Posterior cingulate gyrus (tissue), 11 donors: ENCODE measurements at regions not wholly inside any gene's neighbourhood (a gene's known extent, or its start where the extent isn't known, plus 50 kb on each side); places are given as distances from the start of the nearest gene placed in this dataset.
"Not testable (repeated sequence)": the region's sequence is repeated elsewhere in the genome, so short reads cannot be mapped to it uniquely, and the experiment has no call there.

Source experiments
- DNase-seq, 10 donors: peaks; one replicate each; pipeline versions ENCODE4 v3.0.0 to v3.0.0-alpha.2; 2020 to 2021; ENCODE audit warnings: mixed read lengths in 3 of 10
- intact Hi-C: fragments of 100-400 bp; cut with DNase I; formaldehyde crosslinking; loops from one replicate; pipeline ENCODE4 v1.15.1; 2023

DNA sequence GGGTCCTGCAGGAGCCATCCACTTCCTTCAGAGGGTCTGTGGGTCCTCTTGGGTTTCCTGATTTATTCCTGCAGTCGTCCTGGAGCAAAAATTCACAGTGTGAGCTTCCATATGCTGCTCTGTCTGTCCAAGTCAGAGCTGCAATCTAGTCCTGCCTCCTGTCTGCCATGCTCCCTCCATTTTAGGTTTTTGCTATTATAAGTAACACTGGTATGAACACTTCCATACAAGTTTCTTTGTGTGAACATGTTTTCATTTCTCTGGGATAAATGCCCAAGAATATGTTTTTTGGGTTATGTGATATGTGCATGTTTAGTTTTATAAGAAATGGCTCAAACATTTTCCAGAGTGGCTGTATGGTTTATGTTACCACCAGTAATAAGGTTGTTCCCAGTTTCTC, 188.1 kb downstream of the ACTR3B start:
- intact Hi-C loops, result no loop called here
- no peak for DNase-seq

DNA sequence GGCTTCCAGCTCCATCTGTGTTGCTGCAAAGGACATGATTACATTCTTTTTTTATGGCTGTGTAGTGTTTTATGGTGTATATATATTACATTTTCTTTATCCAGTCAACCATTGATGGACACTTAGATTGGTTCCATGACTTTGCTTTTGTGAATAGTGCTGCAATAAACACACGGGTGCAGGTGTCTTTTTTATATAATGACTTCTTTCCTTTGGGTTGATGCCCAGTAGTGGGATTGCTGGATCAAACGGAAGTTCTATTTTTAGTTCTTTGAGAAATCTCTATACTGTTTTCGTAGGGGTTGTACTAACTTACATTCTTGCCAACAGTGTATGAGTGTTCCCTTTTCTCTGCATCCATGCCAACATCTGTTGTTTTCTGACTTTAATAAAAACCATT, 189.7 kb downstream of the ACTR3B start:
- no peak for DNase-seq
- intact Hi-C loops, result no loop called here

DNA sequence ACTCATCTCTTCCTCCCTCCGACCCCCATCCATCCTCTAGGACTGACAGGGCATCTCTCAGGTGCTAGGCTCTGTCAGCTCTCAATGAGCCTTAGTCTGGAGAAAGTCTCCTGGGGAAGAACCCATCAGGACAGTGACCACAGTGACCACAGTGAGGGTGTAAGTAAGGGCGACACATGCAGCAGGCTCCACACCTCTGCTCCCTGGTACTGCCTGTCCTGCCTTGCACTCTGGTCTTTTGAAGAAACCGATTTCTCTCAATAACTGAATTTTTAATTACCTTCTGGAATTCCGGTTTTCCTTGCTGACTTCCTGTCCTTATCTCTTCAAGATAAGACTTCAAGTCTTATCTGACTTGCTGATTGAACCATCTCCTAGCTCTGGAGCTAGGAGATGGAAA, 190.2 kb downstream of the ACTR3B start:
- DNase-seq, result no peak
- intact Hi-C loops, result no loop called here

- intact Hi-C loops, result no loop called here
- DNase-seq, result no peak
Observed at GRCh38 chr7:152956006-152956405, 196.5 kb downstream of the ACTR3B start.

GRCh38 chr7:152959610-152960009, 200.1 kb downstream of the ACTR3B start:
- DNase-seq, result no peak
- intact Hi-C loops, result no loop called here

DNA sequence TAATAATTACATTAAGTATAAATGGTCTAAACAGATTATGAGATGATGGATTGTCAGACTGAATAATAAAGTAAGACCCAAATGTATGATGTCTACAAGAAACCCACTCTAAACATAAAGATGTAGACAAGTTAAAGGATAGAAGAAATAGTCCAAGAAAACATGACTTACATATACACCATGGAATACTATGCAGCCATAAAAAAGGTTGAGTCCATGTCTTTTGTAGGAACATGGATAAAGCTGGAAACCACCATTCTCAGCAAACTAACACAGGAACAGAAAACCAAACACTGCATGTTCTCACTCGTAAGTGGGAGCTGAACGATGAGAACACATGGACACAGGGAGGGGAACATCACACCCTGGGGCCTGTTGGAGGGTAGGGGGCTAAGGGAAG, 202.2 kb downstream of the ACTR3B start:
- DNase-seq, intact Hi-C loops: not testable (repeated sequence)

- intact Hi-C loops, result no loop called here
Observed at GRCh38 chr7:152966189-152966588, 206.6 kb downstream of the ACTR3B start.

GRCh38 chr7:152967958-152968357, 208.4 kb downstream of the ACTR3B start:
- DNase-seq, result no peak
- intact Hi-C loops, result no loop called here

More at GRCh38 chr7:152966189-152966588, 206.6 kb downstream of the ACTR3B start:
- no peak for DNase-seq

- no peak for DNase-seq
- intact Hi-C loops, result no loop called here
Observed at GRCh38 chr7:152968514-152968913, 209.0 kb downstream of the ACTR3B start.

- intact Hi-C loops, result no loop called here
- no peak for DNase-seq
Observed at GRCh38 chr7:152969335-152969734, 209.8 kb downstream of the ACTR3B start.

DNA sequence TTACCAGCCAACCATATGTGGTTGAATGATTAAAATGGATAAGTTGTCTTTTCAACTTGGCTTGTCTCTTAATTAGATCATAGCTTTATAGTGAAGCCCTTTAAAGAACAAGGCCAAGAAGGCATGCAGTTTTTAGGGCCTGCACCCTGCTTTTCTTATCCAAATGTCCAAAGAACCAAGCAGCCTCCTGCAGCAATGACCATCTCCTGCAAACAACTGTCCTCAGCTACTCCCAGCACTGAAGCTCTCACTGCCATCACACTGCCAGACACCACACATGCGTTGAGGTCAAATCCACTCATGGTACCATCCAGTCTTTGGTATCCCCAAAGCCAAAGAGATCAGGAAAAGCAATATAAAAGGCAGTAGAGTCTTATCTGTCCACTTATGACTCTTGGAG, 210.3 kb downstream of the ACTR3B start:
- no peak for DNase-seq
- intact Hi-C loops, result no loop called here

GRCh38 chr7:152970481-152970880, 210.9 kb downstream of the ACTR3B start:
- intact Hi-C loops, result no loop called here
- DNase-seq, result no peak

- intact Hi-C loops, result no loop called here
- no peak for DNase-seq
Observed at GRCh38 chr7:152974577-152974976, 215.0 kb downstream of the ACTR3B start.

DNA sequence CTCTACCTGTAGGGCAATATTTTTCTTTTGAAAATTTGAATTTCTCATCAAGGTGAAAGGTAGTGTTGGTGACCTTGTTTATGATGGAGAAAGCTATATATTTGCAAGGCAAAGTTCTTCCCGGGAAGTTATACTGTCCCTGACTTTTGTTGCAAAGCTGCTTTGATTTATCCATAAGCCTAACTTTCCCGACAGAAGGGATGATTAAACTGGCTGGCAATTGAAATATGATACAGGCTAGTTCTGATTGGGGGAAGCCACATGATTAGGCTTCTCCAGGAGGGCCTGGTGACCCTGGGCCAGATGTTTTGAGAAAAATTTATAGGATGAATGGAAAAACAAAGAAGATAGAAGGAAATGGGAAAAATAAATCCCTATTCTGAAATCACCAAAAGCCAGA, 215.5 kb downstream of the ACTR3B start:
- no peak for DNase-seq
- intact Hi-C loops, result no loop called here

DNA sequence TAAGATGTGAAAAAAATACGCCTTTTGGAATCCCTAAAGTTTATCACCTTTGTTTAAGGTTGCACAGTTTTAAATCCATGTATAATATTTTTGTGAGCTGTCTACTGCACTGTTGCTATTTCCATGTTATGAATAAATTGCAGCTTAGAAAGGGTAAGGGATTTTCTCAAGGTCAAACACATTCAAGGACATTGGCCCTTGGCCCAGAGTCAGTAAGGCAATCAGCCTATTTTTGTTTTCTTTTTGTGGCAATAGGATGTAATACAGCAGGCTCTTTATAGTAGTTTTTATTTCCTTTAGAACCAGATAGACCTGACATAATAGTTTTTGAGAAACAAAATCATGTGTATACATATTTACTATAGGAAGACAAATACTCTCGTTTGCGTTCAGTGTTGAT, 219.8 kb downstream of the ACTR3B start:
- intact Hi-C loops, result no loop called here

DNA sequence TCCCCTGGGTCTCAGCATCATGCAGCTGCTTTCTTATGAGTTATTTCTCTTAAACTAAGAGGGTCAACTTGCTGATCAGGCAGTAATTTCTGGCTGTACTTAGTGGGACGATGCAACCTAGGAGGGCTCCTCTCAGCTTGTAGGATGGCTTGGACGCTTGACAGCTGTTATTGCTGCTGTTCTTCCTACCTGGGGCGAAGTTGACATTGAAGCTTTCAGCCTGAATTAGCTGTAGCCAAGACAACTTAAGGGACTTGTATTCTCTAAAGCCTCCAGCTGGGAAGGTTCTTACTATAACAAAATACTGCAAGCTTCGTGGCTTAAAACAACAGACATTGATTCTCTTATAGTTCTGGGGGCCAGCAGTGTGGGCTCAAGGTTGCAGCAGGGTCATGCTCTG, 224.9 kb downstream of the ACTR3B start:
- intact Hi-C loops, result no loop called here
- no peak for DNase-seq

More for the DNA sequence above, 219.8 kb downstream of the ACTR3B start:
- no peak for DNase-seq

GRCh38 chr7:152986376-152986775, 226.8 kb downstream of the ACTR3B start:
- intact Hi-C loops, result no loop called here
- DNase-seq, result no peak

- DNase-seq, result no peak
- intact Hi-C loops, result no loop called here
Observed at GRCh38 chr7:152987656-152988055, 228.1 kb downstream of the ACTR3B start.

- DNase-seq, result no peak
- intact Hi-C loops, result no loop called here
Observed at GRCh38 chr7:152989889-152990380, 230.4 kb downstream of the ACTR3B start.

DNA sequence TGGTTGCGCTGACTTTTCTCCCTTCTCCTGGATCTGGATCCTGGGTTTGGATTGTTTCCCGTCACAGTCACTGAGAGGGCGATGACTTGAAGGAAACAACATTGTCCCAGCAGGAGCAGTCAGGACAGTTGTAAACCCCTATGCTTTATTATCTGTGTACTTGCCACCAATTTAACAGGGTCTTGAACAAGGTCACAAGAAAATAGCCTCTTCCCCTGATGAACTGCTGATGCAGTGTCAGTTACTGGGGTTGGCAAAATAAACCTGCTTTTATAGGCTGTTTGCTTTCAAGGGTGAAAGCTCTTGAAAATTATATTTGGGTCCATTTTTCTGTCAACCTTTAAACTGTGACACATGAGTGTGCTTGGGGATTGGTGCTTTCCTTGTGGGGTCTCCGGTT, 238.9 kb downstream of the ACTR3B start:
- no peak for DNase-seq
- intact Hi-C loops, result no loop called here

- no peak for DNase-seq
- intact Hi-C loops, result no loop called here
Observed at GRCh38 chr7:153002115-153002514, 242.6 kb downstream of the ACTR3B start.

DNA sequence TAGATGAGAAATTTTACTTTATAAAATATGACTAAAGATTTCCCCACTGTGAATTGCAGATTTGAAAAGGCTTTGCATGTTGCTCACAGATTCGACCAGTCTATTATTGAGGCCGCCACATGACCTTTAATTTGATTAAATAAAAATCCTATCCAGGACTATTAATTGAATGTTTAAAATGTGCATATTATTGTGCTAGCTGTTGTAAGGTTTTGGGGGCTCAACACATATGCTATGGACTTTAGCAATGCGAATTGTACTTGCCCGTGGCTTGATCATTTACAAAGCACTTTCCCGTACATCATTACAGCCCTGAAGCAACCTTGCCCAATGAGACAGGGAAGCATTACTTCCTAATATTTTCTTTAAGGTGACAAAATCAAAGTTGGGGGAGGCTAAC, 243.0 kb downstream of the ACTR3B start:
- DNase-seq, result no peak
- intact Hi-C loops, result no loop called here

GRCh38 chr7:153004341-153004740, 244.8 kb downstream of the ACTR3B start:
- peak in 1 of 10 donors; percentile 66 for DNase-seq
- intact Hi-C loops, result no loop called here
